ENCODE measurements at regions not wholly inside any gene's neighbourhood (a gene's known extent, or its start where the extent isn't known, plus 50 kb on each side); places are given as distances from the start of the nearest gene placed in this dataset.

DNA sequence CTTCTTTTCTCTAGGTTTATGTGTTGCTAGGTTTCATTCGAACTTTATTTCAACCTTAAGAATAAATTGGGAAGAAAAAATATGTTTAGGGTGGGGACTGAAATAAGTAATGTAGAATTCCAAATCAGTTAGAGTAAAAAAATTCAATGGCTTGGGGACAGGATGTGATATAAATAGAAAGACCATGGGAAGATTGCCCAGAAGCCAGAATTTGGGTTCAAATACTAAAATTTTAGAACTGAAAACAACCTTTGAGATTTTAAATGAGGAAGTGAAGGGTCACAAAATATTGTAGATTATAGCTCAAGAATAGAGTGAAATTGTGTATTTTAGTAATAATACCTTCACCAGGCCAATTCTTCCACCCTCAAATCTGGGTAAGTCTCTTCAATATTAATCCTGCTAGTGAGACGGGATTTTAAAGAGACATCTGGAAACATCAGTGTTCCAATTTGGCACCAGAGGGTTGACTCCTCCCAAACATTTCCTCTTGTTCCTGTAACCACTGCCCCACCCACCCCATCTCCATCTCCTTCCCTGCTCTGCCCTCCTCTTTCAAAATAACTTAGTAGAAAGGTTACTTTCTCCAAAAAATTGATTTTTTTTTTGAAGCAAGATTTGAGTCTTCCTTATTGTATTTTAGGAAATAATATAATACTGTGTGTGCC lies 51.3 kb upstream of the FAM3C start:
- no peak for DNase-seq

GRCh38 chr7:121446526-121446925 lies 50.4 kb upstream of the FAM3C start:
- no peak for DNase-seq
